GM19452 (cell line): ENCODE measurements at regions not wholly inside any gene's neighbourhood (a gene's known extent, or its start where the extent isn't known, plus 50 kb on each side); places are given as distances from the start of the nearest gene placed in this dataset.

Source experiments
- ATAC-seq: cut with Tn5 transposase; IDR thresholded peaks from one replicate; pipeline ENCODE4 v1.9.1; 2021; ENCODE audit not compliant: unreplicated experiment

- ATAC-seq: no peak
Observed at GRCh38 chr4:176568238-176568637, 224.5 kb downstream of the VEGFC start.

DNA sequence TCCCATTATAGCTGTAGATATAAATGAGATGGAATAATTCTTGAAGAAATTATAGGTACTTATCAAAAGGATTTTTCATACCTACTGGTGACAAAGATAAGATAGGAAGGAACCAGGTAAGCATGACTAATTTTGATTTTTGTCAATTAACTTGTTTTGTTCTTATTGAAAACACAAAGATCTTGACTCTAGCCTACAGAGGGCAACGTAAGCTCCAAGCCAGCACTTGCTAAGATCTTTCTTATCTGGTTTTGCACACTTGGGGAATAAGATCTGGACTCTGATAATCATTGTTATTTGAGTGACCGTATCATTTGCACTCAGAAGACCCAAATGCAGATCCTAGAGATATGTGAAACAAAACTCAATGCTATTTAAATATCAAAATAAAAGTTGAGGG, 223.4 kb downstream of the VEGFC start:
- no peak for ATAC-seq

GRCh38 chr4:176571206-176571605, 221.5 kb downstream of the VEGFC start:
- no peak for ATAC-seq

DNA sequence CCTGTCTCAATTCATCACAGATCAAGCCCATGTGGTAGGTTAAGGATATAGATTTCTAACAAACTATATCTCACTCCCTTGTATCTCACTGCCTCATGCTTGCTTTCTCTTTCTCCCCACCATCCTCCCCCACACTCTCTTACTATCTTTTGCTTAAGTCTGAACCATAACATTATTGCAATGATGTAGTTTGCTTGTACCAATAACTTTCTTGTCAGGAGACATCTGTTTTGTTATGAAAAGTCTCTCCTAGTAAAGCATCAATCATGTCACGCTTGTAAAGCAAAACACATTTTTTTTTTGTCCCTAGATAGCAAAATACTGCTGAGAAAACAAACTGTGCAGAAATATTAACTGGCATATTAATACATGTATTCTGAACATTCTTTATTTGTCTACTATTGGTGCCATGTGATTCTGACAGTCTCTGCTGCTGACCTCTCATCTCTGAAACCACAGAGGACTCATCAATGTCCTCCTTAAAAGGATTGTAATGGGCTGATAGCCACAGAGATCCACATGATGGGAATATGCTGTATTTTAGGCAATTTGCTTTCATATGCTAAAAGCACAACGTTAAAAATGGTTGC, 217.5 kb downstream of the VEGFC start:
- no peak for ATAC-seq

- no peak for ATAC-seq
Observed at GRCh38 chr4:176579226-176579625, 213.5 kb downstream of the VEGFC start.

GRCh38 chr4:176583278-176583677, 209.4 kb downstream of the VEGFC start:
- no peak for ATAC-seq

DNA sequence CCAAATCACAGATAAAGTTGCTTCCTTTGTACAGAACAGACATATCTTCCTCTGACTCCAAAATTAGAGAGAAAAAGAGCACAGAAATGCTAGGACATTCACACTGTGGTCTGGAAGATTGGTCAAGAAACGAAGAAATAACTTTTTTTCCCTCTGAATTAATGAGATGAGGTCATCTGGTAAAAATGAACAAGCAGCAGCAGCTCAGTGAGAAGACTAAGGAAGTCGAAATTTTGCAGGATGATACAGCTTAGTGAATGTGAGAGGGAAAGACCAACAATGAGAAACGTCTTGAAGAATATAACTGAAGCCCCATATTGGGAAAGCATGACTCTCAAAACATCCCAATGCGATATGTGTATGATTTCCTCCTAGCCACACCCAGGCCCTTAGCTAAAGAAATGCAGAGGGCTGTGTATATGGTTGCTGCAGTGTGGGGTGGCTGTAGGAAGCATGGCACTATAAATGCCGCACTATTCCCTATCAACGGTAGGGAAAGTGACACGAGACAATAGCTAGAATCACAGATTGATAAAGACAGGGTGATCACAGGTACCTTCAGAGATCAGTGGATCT, 208.6 kb downstream of the VEGFC start:
- ATAC-seq: no peak

- no peak for ATAC-seq
Observed at GRCh38 chr4:176587920-176588319, 204.8 kb downstream of the VEGFC start.

DNA sequence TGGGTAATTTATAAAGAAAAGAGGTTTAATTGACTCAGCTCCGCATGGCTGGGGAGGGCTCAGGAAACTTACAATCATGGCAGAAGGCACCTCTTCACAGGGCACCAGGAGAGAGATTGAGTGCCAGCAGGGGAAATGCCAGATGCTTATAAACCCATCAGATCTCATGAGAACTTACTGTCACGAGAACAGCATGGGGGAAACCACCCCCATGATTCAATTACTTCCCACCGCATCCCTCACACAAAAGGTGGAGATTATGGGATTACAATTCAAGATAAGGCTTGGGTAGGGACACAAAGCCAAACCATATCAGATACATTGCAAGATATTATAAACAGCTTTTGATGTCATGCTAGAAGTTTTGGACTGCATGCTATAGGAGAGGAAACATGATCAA, 204.3 kb downstream of the VEGFC start:
- no peak for ATAC-seq

DNA sequence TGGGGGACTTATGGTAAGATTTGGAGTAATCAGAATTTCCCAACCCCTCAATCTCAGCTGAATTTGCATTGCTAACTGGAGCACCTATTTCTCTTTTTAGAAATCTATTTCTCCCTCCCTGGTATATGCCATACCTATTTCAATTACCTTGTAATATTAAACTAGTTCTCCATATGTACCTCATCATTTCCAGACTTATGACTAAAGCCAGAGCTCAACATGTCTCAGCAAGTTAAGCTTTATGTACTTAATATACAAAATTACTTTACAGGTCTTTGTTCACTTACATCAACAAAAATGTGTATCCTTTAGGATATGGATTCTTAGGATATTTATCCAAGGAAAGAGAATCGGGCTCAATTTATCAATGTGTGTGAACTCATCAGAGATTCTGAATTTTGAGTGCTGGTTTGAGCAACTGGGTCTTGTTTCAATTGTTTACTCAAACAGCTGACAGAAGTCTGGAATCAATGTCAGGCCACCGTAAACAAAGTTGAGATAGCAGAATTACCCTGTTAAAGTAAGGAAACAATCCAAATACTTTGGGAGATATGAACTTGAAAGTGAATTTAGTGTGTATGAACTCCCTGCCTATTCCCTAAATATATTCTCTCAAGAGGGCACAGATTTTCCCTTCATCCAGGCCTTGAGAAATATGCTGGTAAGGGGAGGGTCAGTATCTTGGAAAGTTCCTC, 199.6 kb downstream of the VEGFC start:
- ATAC-seq: no peak

GRCh38 chr4:176593943-176594342, 198.8 kb downstream of the VEGFC start:
- ATAC-seq: no peak

- ATAC-seq: no peak
Observed at GRCh38 chr4:176595257-176595656, 197.5 kb downstream of the VEGFC start.

DNA sequence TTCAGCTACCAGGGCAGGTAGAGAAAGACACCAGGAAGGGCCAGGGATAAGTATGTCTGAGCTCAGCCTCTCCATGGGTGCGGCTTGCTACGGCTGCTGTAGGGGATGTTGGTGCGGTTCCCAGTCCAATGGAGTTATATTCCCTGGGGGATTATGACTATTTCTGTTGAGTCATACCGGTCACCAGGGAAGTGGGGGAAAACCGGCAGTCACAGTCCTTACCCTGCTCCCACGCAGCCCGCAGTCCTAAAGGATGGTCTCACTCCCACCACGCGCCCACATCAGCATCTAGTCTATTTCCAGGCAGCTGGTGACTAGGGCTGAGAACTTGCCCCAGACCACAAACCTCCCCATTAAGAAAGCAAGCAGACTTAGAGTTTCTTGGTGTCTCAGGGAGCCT, 191.6 kb downstream of the VEGFC start:
- no peak for ATAC-seq

DNA sequence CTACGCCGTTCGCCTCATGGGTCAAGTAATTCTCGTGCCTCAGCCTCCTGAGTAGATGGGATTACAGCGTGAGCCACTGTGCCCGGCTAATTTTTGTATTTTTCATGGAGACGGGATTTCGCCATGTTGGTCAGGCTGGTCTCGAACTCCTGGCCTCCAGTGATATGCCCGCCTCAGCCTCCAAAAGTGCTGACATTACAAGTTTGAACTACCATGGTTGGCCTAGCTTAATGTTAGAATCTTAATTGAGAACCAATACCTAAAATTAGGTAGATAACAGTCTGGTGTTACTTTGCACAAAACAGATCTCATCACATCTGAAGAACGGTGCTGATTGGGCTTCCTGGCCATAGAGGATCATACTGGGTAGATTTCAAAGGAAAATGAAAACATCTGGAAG, 184.9 kb downstream of the VEGFC start:
- ATAC-seq: no peak

GRCh38 chr4:176608346-176608745, 184.4 kb downstream of the VEGFC start:
- no peak for ATAC-seq

DNA sequence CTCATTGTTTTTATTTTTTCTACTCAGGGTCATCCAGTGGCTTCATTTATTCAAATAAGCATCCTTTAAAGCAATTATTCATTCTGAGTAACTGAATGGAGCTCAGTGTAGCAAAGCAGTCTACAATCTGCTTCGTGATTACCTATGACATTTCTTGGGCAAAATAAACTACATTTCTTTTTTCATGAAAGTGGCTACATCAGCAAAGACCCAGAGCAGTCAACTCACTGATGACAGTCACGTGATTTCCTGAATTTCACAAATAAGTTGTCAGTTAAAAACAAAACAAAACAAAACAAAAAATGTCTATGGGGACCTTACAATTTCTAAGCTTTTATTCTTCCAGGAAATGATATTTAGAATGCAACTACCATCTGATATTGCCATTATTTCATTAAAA, 182.1 kb downstream of the VEGFC start:
- ATAC-seq: no peak

DNA sequence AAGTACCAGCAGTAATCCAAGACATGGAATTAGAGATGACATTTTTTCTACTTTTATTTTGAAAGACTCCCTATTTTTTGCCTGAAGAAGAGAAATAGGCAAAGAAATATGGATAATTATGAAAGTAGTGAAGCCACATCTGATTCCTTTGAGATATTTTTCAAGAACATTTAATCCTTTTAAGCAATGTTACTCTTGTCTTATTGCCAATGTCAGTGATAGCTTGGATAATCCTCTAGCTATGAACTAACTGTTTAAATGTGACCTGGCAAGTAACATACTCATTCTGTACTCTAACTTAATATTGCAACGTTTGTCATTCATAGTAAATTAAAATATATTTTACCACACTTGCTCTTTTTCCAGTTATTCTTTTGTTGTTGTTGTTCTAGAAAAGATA, 181.3 kb downstream of the VEGFC start:
- no peak for ATAC-seq

GRCh38 chr4:176611951-176612350, 180.8 kb downstream of the VEGFC start:
- no peak for ATAC-seq

DNA sequence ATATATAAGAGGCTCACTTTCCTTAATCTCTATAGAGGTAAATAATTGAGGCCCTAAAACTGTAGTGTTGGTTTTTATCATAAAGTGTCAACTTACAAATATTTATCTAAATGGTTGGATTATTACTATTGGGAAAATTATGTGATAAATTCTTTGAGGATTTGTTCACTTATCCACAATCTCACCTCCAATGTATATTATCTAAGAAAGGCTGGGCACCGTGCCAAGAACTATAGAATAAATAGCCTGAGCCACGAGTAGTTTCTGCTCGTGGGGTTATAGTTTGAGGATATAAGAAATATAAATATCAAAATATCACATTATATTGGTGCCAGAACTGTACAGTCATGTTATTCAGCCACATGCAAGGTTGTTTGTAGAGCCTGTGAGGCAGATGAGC, 177.9 kb downstream of the VEGFC start:
- no peak for ATAC-seq

- no peak for ATAC-seq
Observed at GRCh38 chr4:176616151-176616550, 176.6 kb downstream of the VEGFC start.

GRCh38 chr4:176618138-176618537, 174.6 kb downstream of the VEGFC start:
- no peak for ATAC-seq

- ATAC-seq: no peak
Observed at GRCh38 chr4:176619430-176619829, 173.3 kb downstream of the VEGFC start.
